MM.1S (cell line): ENCODE measurements at regions not wholly inside any gene's neighbourhood (a gene's known extent, or its start where the extent isn't known, plus 50 kb on each side); places are given as distances from the start of the nearest gene placed in this dataset.

Source experiments
- EZH2 ChIP-seq: fragments of 300-600 bp; sonication (generic); optimal IDR thresholded peaks from 2 replicates; pipeline ENCODE3; 2017; ENCODE audit warnings: low read depth, mild to moderate bottlenecking, antibody characterized with exemption, low read length, mixed read lengths
- TF ChIP-seq, protein P1 (sequence below): fragments of 300-600 bp; sonication (generic); IDR thresholded peaks from 2 replicates; pipeline ENCODE4 v1.5.1; 2016; ENCODE audit warnings: antibody characterized with exemption, low read length, mixed read lengths

DNA sequence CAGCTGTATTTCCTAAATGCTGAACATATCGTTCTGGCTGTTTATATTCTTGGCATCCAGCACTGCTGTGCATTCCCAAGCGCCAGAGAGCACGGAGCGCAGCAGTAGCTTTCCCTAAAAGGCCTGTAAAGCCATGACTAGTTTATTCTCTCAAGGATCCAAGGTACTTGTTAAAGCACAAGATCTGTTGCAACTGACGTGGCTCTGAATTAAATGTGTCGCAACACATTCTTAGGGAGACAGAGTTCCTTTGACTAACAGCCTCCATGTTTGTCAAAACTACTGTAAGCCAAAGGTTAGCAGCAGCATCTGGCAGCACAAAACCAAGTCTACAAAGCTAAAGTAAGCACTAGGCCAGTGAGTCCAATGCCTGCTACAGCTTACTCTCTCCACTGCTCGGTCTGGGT, 188.6 kb upstream of the FN1 start:
- no peak for TF ChIP-seq EZH2
- TF ChIP-seq, protein P1, sequence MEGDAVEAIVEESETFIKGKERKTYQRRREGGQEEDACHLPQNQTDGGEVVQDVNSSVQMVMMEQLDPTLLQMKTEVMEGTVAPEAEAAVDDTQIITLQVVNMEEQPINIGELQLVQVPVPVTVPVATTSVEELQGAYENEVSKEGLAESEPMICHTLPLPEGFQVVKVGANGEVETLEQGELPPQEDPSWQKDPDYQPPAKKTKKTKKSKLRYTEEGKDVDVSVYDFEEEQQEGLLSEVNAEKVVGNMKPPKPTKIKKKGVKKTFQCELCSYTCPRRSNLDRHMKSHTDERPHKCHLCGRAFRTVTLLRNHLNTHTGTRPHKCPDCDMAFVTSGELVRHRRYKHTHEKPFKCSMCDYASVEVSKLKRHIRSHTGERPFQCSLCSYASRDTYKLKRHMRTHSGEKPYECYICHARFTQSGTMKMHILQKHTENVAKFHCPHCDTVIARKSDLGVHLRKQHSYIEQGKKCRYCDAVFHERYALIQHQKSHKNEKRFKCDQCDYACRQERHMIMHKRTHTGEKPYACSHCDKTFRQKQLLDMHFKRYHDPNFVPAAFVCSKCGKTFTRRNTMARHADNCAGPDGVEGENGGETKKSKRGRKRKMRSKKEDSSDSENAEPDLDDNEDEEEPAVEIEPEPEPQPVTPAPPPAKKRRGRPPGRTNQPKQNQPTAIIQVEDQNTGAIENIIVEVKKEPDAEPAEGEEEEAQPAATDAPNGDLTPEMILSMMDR = no peak
